Neuronal stem cell (in vitro differentiated cells): ENCODE measurements at regions not wholly inside any gene's neighbourhood (a gene's known extent, or its start where the extent isn't known, plus 50 kb on each side); places are given as distances from the start of the nearest gene placed in this dataset.

Experiments used
- DNase-seq: peaks from one replicate; pipeline ENCODE4 v3.0.0-alpha.2; 2013; ENCODE audit warnings: low spot score
- H2AFZ ChIP-seq: one replicate; pipeline ENCODE4 v1.6.1; 2013; ENCODE audit warnings: mild to moderate bottlenecking, low read length, inconsistent platforms
- H2AK5ac ChIP-seq: 2 replicates; pipeline ENCODE4 v1.6.1; 2013; ENCODE audit warnings: low read depth, mild to moderate bottlenecking, inconsistent platforms, low read length, moderate library complexity, mixed read lengths
- H2BK120ac ChIP-seq: 2 replicates; pipeline ENCODE4 v1.6.1; 2013; ENCODE audit warnings: low read depth, mild to moderate bottlenecking, inconsistent platforms, low read length, moderate library complexity, mixed read lengths
- H2BK12ac ChIP-seq: one replicate; pipeline ENCODE4 v1.6.1; 2013; ENCODE audit warnings: low read length, inconsistent platforms
- H2BK15ac ChIP-seq: 2 replicates; pipeline ENCODE4 v1.6.1; 2013; ENCODE audit warnings: mild to moderate bottlenecking, low read length, inconsistent platforms, mixed read lengths
- H2BK5ac ChIP-seq: one replicate; pipeline ENCODE4 v1.6.1; 2013; ENCODE audit warnings: inconsistent platforms, mild to moderate bottlenecking, low read length, moderate library complexity
- H3K14ac ChIP-seq: one replicate; pipeline ENCODE4 v1.6.1; 2013; ENCODE audit warnings: low read length, inconsistent platforms
- H3K18ac ChIP-seq: 2 replicates; pipeline ENCODE4 v1.6.1; 2013; ENCODE audit warnings: low read length, inconsistent platforms
- H3K23ac ChIP-seq: 2 replicates; pipeline ENCODE4 v1.6.1; 2013; ENCODE audit warnings: low read depth, mild to moderate bottlenecking, mixed read lengths, low read length, inconsistent platforms; ENCODE audit not compliant: poor library complexity
- H3K27ac ChIP-seq: replicated peaks from 3 replicates; pipeline ENCODE4 v1.5.1; 2013; ENCODE audit warnings: low read length, inconsistent platforms
- H3K27me3 ChIP-seq, 3 experiments: 2 replicates each; pipeline ENCODE4 v1.6.1; 2013; ENCODE audit warnings: low read length in 3 of 3, mild to moderate bottlenecking in 2 of 3, inconsistent platforms in 1 of 3, low read depth in 1 of 3, mixed read lengths in 1 of 3, moderate library complexity in 1 of 3; ENCODE audit not compliant: control insufficient read depth in 3 of 3, insufficient read depth in 3 of 3
- H3K36me3 ChIP-seq, 2 donors: replicated peaks in 1 of 2; 2 replicates each; pipeline ENCODE4 v1.6.1; 2013; ENCODE audit warnings: low read length in 2 of 2; ENCODE audit not compliant: control insufficient read depth in 2 of 2, insufficient read depth in 2 of 2
- H3K4ac ChIP-seq: 2 replicates; pipeline ENCODE4 v1.6.1; 2013; ENCODE audit warnings: inconsistent platforms, mild to moderate bottlenecking, low read length, moderate library complexity
- H3K4me1 ChIP-seq, 2 donors: 1 replicate in 1 of 2; 2 replicates in 1 of 2; pipeline ENCODE4 v1.6.1; 2013; ENCODE audit warnings: low read length in 2 of 2, low read depth in 1 of 2; ENCODE audit not compliant: control insufficient read depth in 2 of 2, insufficient read depth in 1 of 2
- H3K4me2 ChIP-seq: one replicate; pipeline ENCODE4 v1.6.1; 2013; ENCODE audit warnings: mild to moderate bottlenecking, low read length, inconsistent platforms; ENCODE audit not compliant: insufficient read depth, poor library complexity, severe bottlenecking
- H3K4me3 ChIP-seq, 2 donors: 2 replicates each; pipeline ENCODE4 v1.5.1; 2013; ENCODE audit warnings: low read length in 2 of 2, mild to moderate bottlenecking in 2 of 2, inconsistent platforms in 1 of 2, moderate library complexity in 1 of 2
- H3K79me1 ChIP-seq: one replicate; pipeline ENCODE4 v1.6.1; 2013; ENCODE audit warnings: low read depth, mild to moderate bottlenecking, inconsistent platforms, low read length, moderate library complexity
- H3K9ac ChIP-seq: one replicate; pipeline ENCODE4 v1.6.1; 2013; ENCODE audit warnings: mild to moderate bottlenecking, low read depth, low read length, inconsistent platforms; ENCODE audit not compliant: poor library complexity
- H3K9me3 ChIP-seq, 2 donors: replicated peaks in 1 of 2; 2 replicates each; pipeline versions ENCODE3 to v1.6.1; 2013; ENCODE audit warnings: low read length in 2 of 2, mild to moderate bottlenecking in 2 of 2, inconsistent platforms in 1 of 2, low read depth in 1 of 2, mixed read lengths in 1 of 2, moderate library complexity in 1 of 2; ENCODE audit not compliant: control insufficient read depth in 2 of 2, insufficient read depth in 1 of 2
- H4K8ac ChIP-seq: one replicate; pipeline ENCODE4 v1.6.1; 2013; ENCODE audit warnings: low read depth, mild to moderate bottlenecking, inconsistent platforms, low read length, moderate library complexity
- H4K91ac ChIP-seq: one replicate; pipeline ENCODE4 v1.6.1; 2013; ENCODE audit warnings: low read length, low read depth, mild to moderate bottlenecking, inconsistent platforms; ENCODE audit not compliant: poor library complexity
- WGBS, 2 donors: extraction: QIAGEN DNeasy Blood & Tissue Kit; methylation state at CpG; one replicate each; pipeline ENCODE4 v1.1.7; 2013; ENCODE audit warnings: missing lambda C conversion rate in 2 of 2, mixed read lengths in 1 of 2; ENCODE audit not compliant: insufficient read length in 2 of 2, insufficient replicate concordance in 1 of 2; ENCODE audit errors: extremely low coverage in 2 of 2; 5-methylcytosine and 5-hydroxymethylcytosine counted together

GRCh38 chr20:56986476-56986875 lies 280.0 kb downstream of the BMP7 start:
- Histone ChIP-seq H2BK12ac (no peak overlapping the region), H3K4me1 (no peaks in the 10 kb centered on the region), H3K79me1 (no peaks in the 10 kb centered on the region), H2AFZ (no peak overlapping the region), H3K4me3 (no peak overlapping the region), H3K14ac (no peak overlapping the region), H2BK120ac (no peak overlapping the region), H4K8ac (no peak overlapping the region), H3K36me3 (no peaks in the 10 kb centered on the region), H2BK5ac (no peak overlapping the region), H3K27ac (no peak overlapping the region), H4K91ac (no peak overlapping the region), H2AK5ac (no peak overlapping the region), H3K4me2 (no peak overlapping the region), H3K23ac (no peak overlapping the region), H2BK15ac (no peak overlapping the region), H3K27me3 (peaks cover 0 to 3% (median 0%) of the 10 kb centered on the region in 3 experiments), H3K18ac (no peak overlapping the region), H3K4ac (no peak overlapping the region), H3K9me3 (peaks cover 0 to 4% of the 10 kb centered on the region in 2 donors), H3K9ac (no peak overlapping the region)
- no peak for DNase-seq
- WGBS, 2 donors: no CpG with 5 or more reads among the region's 1 CpG

GRCh38 chr20:56986931-56987720 lies 279.3 kb downstream of the BMP7 start:
- H3K4me3 ChIP-seq: no peak overlapping the region
- no peak overlapping the region for H3K18ac ChIP-seq
- H3K27me3 ChIP-seq: peaks cover 0 to 3% (median 0%) of the 10 kb centered on the region in 3 experiments
- H2BK5ac ChIP-seq: no peak overlapping the region
- H3K4me2 ChIP-seq: no peak overlapping the region
- no peaks in the 10 kb centered on the region for H3K36me3 ChIP-seq
- H2BK120ac ChIP-seq: no peak overlapping the region
- WGBS, 2 donors: no CpG with 5 or more reads among the region's 12 CpGs
- no peak for DNase-seq
- no peak overlapping the region for H3K14ac ChIP-seq
- H3K79me1 ChIP-seq: no peaks in the 10 kb centered on the region
- no peak overlapping the region for H2BK12ac ChIP-seq
- H3K4me1 ChIP-seq: no peaks in the 10 kb centered on the region
- no peak overlapping the region for H4K91ac ChIP-seq
- no peak overlapping the region for H3K27ac ChIP-seq
- H3K9ac ChIP-seq: no peak overlapping the region
- no peak overlapping the region for H4K8ac ChIP-seq
- H2AK5ac ChIP-seq: no peak overlapping the region
- H3K9me3 ChIP-seq: peaks cover 0 to 4% of the 10 kb centered on the region in 2 donors
- H3K23ac ChIP-seq: no peak overlapping the region
- no peak overlapping the region for H2AFZ ChIP-seq
- no peak overlapping the region for H2BK15ac ChIP-seq
- no peak overlapping the region for H3K4ac ChIP-seq

DNA sequence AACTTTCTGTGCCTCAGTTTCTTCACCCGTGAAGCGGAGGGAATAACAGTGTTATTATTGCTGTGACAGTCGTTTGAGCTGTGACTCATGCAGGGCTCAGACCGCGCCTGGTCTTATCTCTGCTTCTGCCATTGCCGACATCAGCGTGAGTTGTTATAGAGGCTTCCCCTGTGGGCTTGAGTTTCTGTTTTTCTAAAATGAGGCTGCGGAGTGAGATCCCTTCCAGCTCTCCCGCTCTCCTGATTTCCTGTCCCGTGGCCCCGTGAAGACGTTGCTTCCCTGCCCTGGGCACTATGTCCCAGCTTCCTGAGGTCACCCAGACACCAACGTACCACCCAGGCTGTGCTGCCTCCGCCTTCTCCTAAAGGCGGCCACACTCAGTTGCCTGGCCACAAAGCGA lies 278.5 kb downstream of the BMP7 start:
- no peak overlapping the region for H2BK5ac ChIP-seq
- H3K9me3 ChIP-seq: peaks cover 0 to 4% of the 10 kb centered on the region in 2 donors
- no peak overlapping the region for H3K4ac ChIP-seq
- H3K4me3 ChIP-seq: no peak overlapping the region
- no peaks in the 10 kb centered on the region for H3K36me3 ChIP-seq
- H3K18ac ChIP-seq: no peak overlapping the region
- H3K79me1 ChIP-seq: no peaks in the 10 kb centered on the region
- H3K9ac ChIP-seq: no peak overlapping the region
- no CpG with 5 or more reads among the region's 16 CpGs for WGBS, 2 donors
- H3K23ac ChIP-seq: no peak overlapping the region
- H3K14ac ChIP-seq: no peak overlapping the region
- H2AFZ ChIP-seq: no peak overlapping the region
- H2BK12ac ChIP-seq: no peak overlapping the region
- no peak overlapping the region for H2AK5ac ChIP-seq
- peak overlapping the region; percentile 20 for H2BK15ac ChIP-seq
- no peak overlapping the region for H4K8ac ChIP-seq
- no peak overlapping the region for H3K27ac ChIP-seq
- H3K4me1 ChIP-seq: no peaks in the 10 kb centered on the region
- H2BK120ac ChIP-seq: no peak overlapping the region
- H4K91ac ChIP-seq: no peak overlapping the region
- no peak overlapping the region for H3K4me2 ChIP-seq
- no peak for DNase-seq
- peaks cover 0 to 4% (median 0%) of the 10 kb centered on the region in 3 experiments for H3K27me3 ChIP-seq

- no CpG with 5 or more reads among the region's 8 CpGs for WGBS, 2 donors
- no peak overlapping the region for H3K14ac ChIP-seq
Observed at GRCh38 chr20:56988446-56988845, 278.0 kb downstream of the BMP7 start.

More at GRCh38 chr20:56988446-56988845, 278.0 kb downstream of the BMP7 start:
- Histone ChIP-seq H2BK120ac (no peak overlapping the region), H3K18ac (peak overlapping the region; percentile 39), H3K27me3 (peaks cover 0 to 7% (median 0%) of the 10 kb centered on the region in 3 experiments), H3K36me3 (no peaks in the 10 kb centered on the region), H3K4me1 (no peaks in the 10 kb centered on the region), H3K4me3 (no peak overlapping the region), H2AK5ac (no peak overlapping the region), H4K8ac (no peak overlapping the region), H2BK15ac (no peak overlapping the region), H2BK5ac (no peak overlapping the region), H3K4ac (no peak overlapping the region), H3K23ac (no peak overlapping the region), H2AFZ (no peak overlapping the region), H3K4me2 (no peak overlapping the region), H3K79me1 (no peaks in the 10 kb centered on the region), H3K9ac (no peak overlapping the region), H2BK12ac (no peak overlapping the region), H4K91ac (no peak overlapping the region), H3K9me3 (peaks cover 0 to 5% of the 10 kb centered on the region in 2 donors), H3K27ac (no peak overlapping the region)
- DNase-seq: no peak
